Fibroblast of pulmonary artery (primary cell): ENCODE measurements at regions not wholly inside any gene's neighbourhood (a gene's known extent, or its start where the extent isn't known, plus 50 kb on each side); places are given as distances from the start of the nearest gene placed in this dataset.

Experiments used
- DNase-seq: peaks from one replicate; pipeline ENCODE4 v3.0.0-alpha.2; 2010; ENCODE audit warnings: low read depth
- H3K4me3 ChIP-seq: replicated peaks from 2 replicates; pipeline ENCODE4 v1.5.1; 2011; ENCODE audit warnings: low read depth, mild to moderate bottlenecking, control low read depth, low read length, moderate library complexity
- CTCF ChIP-seq: IDR thresholded peaks from 2 replicates; pipeline ENCODE4 v1.5.1; 2011; ENCODE audit warnings: mild to moderate bottlenecking, control low read depth, low read length, inconsistent platforms; ENCODE audit errors: missing control alignments

DNA sequence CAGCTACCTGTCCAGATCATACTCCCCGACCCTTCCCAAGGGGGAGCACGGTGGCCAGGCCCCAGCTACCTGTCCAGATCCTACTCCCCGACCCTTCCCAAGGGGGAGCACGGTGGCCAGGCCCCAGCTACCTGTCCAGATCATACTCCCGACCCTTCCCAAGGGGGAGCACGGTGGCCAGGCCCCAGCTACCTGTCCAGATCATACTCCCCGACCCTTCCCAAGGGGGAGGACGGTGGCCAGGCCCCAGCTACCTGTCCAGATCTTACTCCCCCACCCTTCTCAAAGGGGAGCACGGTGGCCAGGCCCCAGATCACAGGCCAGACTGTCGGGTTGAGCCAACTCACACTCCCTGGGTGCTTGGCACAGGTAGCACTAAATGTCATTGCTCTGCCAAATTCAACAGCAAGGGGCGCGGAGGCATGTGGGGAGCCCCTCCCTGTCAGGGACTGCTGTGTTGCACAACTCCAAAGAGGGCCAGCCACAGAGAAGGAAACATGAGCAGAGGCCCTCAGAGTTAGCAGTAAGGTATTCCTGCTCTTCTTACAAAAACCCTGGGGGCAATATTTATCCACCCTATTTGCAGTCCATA is 136.9 kb downstream of the OLFM1 start:
- H3K4me3 ChIP-seq, result no peak overlapping the region
- TF ChIP-seq CTCF, result no peak
- no peak for DNase-seq

DNA sequence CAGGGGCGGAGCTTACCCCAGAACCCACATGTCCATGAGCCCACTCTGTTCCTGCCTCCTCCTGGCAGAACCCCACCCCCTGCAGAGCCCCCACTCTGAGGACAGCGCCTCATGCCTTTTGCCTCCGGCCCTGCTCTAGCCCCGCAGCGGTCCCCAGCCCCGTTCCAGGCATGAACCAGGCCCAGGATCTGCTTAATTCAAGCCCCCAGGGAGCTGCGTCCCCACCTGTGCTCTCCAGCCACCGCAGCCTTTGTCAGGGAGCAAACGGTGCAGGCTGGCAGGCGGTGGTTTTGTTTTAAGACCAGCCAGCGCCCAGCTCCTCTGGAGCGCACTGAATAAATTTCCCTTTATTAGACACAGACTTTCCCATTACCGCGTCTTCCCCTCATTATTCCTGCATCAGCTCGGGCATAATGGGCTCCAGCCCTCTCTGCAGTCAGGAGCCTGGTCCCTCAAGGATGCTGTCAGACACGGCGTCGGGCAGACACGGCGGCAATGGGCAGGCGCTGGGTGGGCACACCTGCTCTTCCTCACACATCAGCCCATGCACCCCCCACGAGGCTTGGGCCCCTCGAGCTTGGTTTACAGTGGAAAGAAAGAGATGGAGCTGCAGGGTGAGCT is 137.6 kb downstream of the OLFM1 start:
- DNase-seq, result no peak
- H3K4me3 ChIP-seq, result no peak overlapping the region
- TF ChIP-seq CTCF, result no peak

DNA sequence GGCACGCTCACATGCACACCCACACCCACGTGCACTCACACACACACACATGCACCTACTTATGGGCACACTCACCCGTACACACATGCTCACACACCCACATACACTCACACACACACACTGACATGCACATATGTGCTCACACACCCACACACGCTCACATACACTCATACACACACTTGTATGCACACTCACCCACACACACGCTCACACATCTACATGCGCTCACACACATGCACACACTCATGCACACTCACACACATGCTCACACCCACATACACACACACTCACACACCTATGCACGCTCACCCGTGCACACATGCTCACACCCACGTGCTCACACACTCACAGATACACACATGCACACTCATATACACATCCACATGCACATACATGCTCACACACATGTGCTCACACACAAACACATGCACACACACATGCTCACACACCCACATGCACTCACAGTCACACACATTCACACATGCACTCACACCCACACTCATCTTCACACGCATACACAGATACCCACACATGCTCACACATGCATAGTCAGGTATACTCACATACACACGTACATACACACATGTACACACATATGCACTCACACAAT is 138.3 kb downstream of the OLFM1 start:
- H3K4me3 ChIP-seq, result no peak overlapping the region
- no peak for TF ChIP-seq CTCF
- DNase-seq, result no peak

- no peak for DNase-seq
- TF ChIP-seq CTCF, result no peak
- no peak overlapping the region for H3K4me3 ChIP-seq
Observed at GRCh38 chr9:135226369-135227050, 139.0 kb downstream of the OLFM1 start.

GRCh38 chr9:135227641-135228251 is 140.3 kb downstream of the OLFM1 start:
- no peak overlapping the region for H3K4me3 ChIP-seq
- no peak for TF ChIP-seq CTCF
- no peak for DNase-seq

GRCh38 chr9:135228345-135228982 is 141.0 kb downstream of the OLFM1 start:
- TF ChIP-seq CTCF, result no peak
- no peak overlapping the region for H3K4me3 ChIP-seq
- no peak for DNase-seq
